SK-N-MC (cell line): ENCODE measurements at regions not wholly inside any gene's neighbourhood (a gene's known extent, or its start where the extent isn't known, plus 50 kb on each side); places are given as distances from the start of the nearest gene placed in this dataset.

Experiments used
- EZH2 ChIP-seq: fragments of 200-600 bp; sonication (generic); IDR thresholded peaks from one replicate; pipeline ENCODE4 v1.6.1; 2017; ENCODE audit warnings: antibody characterized with exemption
- POLR2AphosphoS5 ChIP-seq: IDR thresholded peaks from 2 replicates; pipeline ENCODE4 v1.6.1; 2012; ENCODE audit warnings: mild to moderate bottlenecking, low read depth, low read length, borderline replicate concordance

DNA sequence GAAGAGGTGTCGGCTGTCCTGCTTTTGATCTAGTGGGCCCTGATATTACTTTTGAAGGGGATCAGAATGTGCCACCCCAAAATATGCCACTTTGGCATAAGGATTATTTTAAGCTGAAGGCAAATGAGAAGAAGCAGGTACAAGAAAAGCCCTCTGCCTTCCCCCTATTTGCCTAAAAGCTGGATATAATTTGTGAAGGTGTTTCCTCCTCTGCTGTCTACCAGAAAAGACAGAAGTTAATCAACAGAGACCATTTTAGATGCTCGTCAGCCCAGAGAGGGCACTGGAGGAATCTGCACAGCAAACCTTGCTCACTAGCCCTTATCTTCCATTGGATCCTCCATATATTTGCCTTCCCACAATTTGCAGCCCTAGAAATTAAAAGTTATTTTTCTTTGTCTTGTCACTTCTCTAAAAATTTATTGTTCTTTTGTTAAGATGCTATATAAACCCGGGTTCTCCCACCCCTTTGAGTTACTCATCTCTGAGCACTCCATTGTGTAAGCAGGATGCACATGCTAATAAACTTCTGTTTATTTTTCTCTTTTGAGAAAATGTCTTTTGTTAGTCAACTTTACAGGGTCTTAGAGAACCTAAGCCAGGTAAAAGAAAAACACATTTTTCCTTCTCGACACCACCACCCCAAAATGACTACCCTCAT, 163.2 kb upstream of the SLC1A4 start:
- TF ChIP-seq POLR2AphosphoS5 (no peak), EZH2 (no peak)
